ENCODE measurements at regions not wholly inside any gene's neighbourhood (a gene's known extent, or its start where the extent isn't known, plus 50 kb on each side); places are given as distances from the start of the nearest gene placed in this dataset.

DNA sequence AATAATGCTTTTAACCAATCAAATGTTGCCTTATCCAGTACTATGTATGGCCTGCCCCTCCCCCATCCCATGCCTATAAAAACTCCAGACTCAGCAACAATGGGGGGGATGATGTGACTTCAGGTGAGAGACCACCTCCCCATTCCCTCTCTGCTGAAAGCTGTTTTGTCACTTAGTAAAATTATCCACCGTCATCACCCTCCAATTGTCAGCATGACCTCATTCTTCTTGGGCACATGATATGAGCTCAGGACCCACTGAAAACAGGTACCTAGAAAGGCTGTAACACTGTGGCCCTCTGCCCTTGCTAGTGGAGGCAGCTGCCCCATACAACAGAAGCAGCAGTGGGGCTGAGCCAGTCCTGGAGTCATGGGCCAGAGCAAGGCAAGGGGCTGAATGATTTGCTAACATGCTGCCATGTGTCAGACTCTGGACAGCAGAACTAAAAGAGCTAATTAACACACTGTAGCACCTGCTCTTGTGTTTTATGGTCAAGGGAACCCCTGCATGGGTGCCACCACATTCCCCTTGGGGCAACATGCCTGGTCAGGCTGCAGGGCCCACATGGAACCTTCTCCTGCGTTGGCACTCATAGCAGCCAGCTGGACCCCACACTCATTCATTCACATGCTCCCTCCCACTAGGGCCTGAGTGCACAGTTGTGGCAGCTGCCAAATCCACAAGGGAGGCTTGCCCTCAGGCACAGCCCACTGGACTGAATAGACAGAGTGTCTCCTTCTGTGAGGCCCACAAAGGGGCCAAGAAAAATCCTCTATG, 722.2 kb upstream of the PCDH20 start:
- TF ChIP-seq POLR2A (IDR thresholded peaks at IDR 0.05) (no peak), POLR2AphosphoS5 (IDR thresholded peaks at IDR 0.05) (no peak)
- TF ChIP-seq, protein P1, sequence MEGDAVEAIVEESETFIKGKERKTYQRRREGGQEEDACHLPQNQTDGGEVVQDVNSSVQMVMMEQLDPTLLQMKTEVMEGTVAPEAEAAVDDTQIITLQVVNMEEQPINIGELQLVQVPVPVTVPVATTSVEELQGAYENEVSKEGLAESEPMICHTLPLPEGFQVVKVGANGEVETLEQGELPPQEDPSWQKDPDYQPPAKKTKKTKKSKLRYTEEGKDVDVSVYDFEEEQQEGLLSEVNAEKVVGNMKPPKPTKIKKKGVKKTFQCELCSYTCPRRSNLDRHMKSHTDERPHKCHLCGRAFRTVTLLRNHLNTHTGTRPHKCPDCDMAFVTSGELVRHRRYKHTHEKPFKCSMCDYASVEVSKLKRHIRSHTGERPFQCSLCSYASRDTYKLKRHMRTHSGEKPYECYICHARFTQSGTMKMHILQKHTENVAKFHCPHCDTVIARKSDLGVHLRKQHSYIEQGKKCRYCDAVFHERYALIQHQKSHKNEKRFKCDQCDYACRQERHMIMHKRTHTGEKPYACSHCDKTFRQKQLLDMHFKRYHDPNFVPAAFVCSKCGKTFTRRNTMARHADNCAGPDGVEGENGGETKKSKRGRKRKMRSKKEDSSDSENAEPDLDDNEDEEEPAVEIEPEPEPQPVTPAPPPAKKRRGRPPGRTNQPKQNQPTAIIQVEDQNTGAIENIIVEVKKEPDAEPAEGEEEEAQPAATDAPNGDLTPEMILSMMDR (IDR thresholded peaks at IDR 0.05): no peak

Data from suprapubic skin (tissue), 4 donors.